Thymus (tissue), 11 donors: ENCODE measurements at regions not wholly inside any gene's neighbourhood (a gene's known extent, or its start where the extent isn't known, plus 50 kb on each side); places are given as distances from the start of the nearest gene placed in this dataset.
"Not testable (repeated sequence)": the region's sequence is repeated elsewhere in the genome, so short reads cannot be mapped to it uniquely, and the experiment has no call there.

Source experiments
- DNase-seq, 9 donors: peaks; one replicate each; pipeline ENCODE4 v3.0.0-alpha.2; 2013; ENCODE audit warnings: low spot score in 9 of 9, low read depth in 6 of 9, missing footprints in 1 of 9
- H3K27ac ChIP-seq, 2 donors: one replicate each; pipeline ENCODE4 v1.5.1; 2013; ENCODE audit warnings: control low read depth in 1 of 2, low read depth in 1 of 2, low read length in 1 of 2, mild to moderate bottlenecking in 1 of 2, moderate library complexity in 1 of 2
- H3K27me3 ChIP-seq, 2 donors: one replicate each; pipeline ENCODE4 v1.5.1; 2013; ENCODE audit warnings: low read length in 1 of 2; ENCODE audit not compliant: control insufficient read depth in 2 of 2, insufficient read depth in 1 of 2
- H3K36me3 ChIP-seq, 2 donors: one replicate each; pipeline ENCODE4 v1.5.1; 2013; ENCODE audit warnings: low read length in 1 of 2, mild to moderate bottlenecking in 1 of 2, moderate library complexity in 1 of 2; ENCODE audit not compliant: control insufficient read depth in 2 of 2, insufficient read depth in 2 of 2
- H3K4me1 ChIP-seq, 2 donors: one replicate each; pipeline ENCODE4 v1.5.1; 2013; ENCODE audit warnings: low read length in 2 of 2; ENCODE audit not compliant: control insufficient read depth in 2 of 2, insufficient read depth in 2 of 2
- H3K4me3 ChIP-seq, 2 donors: one replicate each; pipeline ENCODE4 v1.5.1; 2013; ENCODE audit warnings: low read length in 2 of 2, control low read depth in 1 of 2, mild to moderate bottlenecking in 1 of 2
- H3K9me3 ChIP-seq, 2 donors: one replicate each; pipeline ENCODE4 v1.5.1; 2013; ENCODE audit warnings: low read length in 1 of 2, mild to moderate bottlenecking in 1 of 2; ENCODE audit not compliant: control insufficient read depth in 2 of 2, insufficient read depth in 1 of 2
- WGBS: extraction: QIAGEN DNeasy Blood & Tissue Kit; methylation state at CpG from one replicate; pipeline ENCODE4 v1.1.7; 2013; 5-methylcytosine and 5-hydroxymethylcytosine counted together
- donor health status: healthy.

DNA sequence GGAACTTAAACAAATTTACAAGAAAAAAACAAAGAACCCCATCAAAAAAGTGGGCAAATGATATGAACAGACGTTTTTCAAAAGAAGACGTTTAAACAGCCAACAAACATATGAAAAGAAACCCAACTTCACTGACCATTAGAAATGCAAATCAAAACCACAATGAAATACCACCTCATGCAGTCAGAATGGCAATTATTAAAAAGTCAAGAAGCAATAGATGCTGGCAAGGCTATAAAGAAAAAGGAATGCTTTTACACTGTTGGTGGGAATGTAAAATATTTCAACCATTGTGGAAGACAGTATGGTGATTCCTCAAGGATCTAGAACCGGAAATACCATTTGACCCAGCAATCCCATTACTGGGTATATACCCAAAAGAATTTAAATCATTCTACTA is 194.1 kb downstream of the PTBP2 start:
- WGBS, result 91% methylated on average over 3 of the region's 3 CpGs
- not testable (repeated sequence) for DNase-seq, H3K4me1 ChIP-seq

GRCh38 chr1:96918406-96918805 is 196.8 kb downstream of the PTBP2 start:
- no peak for DNase-seq
- WGBS, result 96% methylated on average over 1 of the region's 1 CpG
- no peak overlapping the region for H3K4me3 ChIP-seq
- no peaks in the 10 kb centered on the region for H3K4me1 ChIP-seq
- H3K36me3 ChIP-seq, result no peaks in the 10 kb centered on the region
- no peaks in the 10 kb centered on the region for H3K9me3 ChIP-seq
- H3K27me3 ChIP-seq, result no peaks in the 10 kb centered on the region
- no peak overlapping the region for H3K27ac ChIP-seq

More for the DNA sequence above, 194.1 kb downstream of the PTBP2 start:
- H3K9me3 ChIP-seq, H3K27ac ChIP-seq, H3K4me3 ChIP-seq, H3K36me3 ChIP-seq, H3K27me3 ChIP-seq: not testable (repeated sequence)

DNA sequence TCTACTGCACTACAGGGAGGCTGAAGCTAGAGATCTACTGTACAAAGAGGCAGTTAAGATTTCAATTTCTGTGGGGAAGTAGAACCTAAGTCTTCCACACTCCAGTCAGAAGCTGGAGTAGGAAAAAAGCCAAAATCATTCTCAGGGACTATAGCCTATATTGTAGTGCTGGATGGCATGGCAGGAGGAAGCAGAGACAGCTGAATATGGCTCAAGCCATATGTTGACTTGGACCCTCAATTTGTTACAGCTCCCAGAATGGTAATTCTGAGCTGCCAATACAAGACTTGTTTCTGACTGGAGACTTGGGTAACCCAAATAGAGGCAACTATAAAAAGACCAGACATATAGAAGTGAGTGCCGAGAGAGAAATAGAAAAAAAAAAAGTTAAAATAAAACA is 200.6 kb downstream of the PTBP2 start:
- Histone ChIP-seq H3K4me3 (no peak overlapping the region), H3K36me3 (no peaks in the 10 kb centered on the region), H3K27ac (no peak overlapping the region), H3K27me3 (no peaks in the 10 kb centered on the region), H3K4me1 (no peaks in the 10 kb centered on the region), H3K9me3 (no peaks in the 10 kb centered on the region)
- 97% methylated on average over 1 of the region's 1 CpG for WGBS
- no peak for DNase-seq

DNA sequence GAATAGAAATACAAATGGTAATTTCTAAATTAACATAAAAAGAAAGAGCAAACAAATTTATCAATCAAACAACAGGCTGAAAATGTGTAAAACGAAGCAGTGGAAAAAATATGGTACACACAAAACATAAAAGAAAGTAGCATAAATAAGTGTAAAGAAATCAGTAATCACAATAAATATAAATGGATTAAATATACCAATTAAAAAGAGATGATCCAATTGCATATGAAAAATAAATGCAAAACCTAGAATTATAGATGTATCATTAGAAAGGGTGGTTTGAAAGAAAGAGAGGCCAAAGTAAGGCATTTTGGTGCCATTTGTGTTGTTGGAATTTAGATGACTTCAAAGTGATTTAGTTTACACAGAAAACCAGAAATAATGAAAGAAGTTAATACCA is 202.2 kb downstream of the PTBP2 start:
- Histone ChIP-seq H3K9me3 (no peaks in the 10 kb centered on the region), H3K4me3 (no peak overlapping the region), H3K36me3 (no peaks in the 10 kb centered on the region), H3K4me1 (no peaks in the 10 kb centered on the region), H3K27me3 (no peaks in the 10 kb centered on the region), H3K27ac (no peak overlapping the region)
- 67% methylated on average over 1 of the region's 1 CpG for WGBS
- no peak for DNase-seq

DNA sequence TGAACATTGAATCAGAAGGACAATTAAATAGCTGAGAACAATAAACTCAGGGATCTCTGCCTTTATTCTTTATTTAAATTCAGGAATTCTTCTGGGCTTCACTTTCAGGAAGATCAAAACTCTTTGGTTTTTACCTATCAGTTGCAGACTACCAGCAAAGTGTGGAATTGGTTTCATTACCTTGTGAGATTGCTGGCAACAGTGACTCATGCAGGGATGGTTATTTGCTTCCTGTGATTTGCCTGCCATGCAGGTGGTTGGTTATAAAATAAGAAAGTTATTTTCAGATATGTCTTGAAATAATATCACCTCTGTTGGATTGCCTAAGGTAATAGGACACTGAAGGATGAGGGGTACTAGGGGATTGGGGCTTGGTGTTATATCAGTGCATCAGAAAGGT is 204.6 kb downstream of the PTBP2 start:
- Histone ChIP-seq H3K27ac (no peak overlapping the region), H3K4me3 (no peak overlapping the region), H3K9me3 (no peaks in the 10 kb centered on the region), H3K36me3 (no peaks in the 10 kb centered on the region), H3K4me1 (no peaks in the 10 kb centered on the region), H3K27me3 (no peaks in the 10 kb centered on the region)
- no peak for DNase-seq

DNA sequence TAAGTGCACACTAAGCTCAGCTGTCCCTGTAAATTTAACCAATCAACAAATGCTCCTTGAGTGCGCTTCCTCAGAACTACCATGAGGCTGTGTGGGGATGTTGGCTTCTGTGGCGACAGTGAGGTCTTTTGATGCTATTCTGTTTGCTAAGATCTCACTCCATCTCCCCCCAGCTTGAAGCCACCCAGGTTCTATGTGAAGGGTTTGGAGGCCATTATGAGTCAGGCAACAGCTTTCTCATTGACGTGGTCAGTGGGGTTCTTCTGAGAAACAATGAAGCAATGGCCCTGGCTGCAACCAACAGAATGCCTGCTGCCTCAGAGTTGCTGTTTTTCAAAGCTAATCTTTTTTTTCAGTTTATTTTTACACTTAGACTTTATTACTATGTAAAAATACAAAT is 205.5 kb downstream of the PTBP2 start:
- Histone ChIP-seq H3K4me3 (no peak overlapping the region), H3K27me3 (no peaks in the 10 kb centered on the region), H3K27ac (no peak overlapping the region), H3K9me3 (no peaks in the 10 kb centered on the region), H3K4me1 (no peaks in the 10 kb centered on the region), H3K36me3 (no peaks in the 10 kb centered on the region)
- 88% methylated on average over 3 of the region's 3 CpGs for WGBS
- DNase-seq, result no peak

DNA sequence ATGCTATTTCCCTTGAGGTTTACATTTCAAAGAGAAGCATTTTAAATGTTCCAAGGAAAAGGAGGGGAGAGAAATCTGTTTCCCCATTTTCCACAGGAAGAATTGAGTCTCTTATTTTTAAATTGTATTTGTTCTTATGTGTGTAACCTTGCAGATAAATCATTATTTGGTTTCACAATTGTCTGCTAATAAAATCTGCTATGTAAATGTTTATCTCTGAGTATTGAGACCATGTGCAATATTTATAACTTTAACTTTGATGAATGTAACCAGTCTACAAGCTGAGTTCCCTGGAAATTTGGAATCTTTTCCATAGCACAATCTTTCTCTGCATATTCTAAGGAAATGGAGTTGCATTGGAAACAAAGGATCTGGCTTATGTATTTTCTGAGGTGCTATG is 209.6 kb downstream of the PTBP2 start:
- no peaks in the 10 kb centered on the region for H3K9me3 ChIP-seq
- H3K4me1 ChIP-seq, result no peaks in the 10 kb centered on the region
- DNase-seq, result no peak

GRCh38 chr1:96934282-96934681 is 212.7 kb downstream of the PTBP2 start:
- H3K4me1 ChIP-seq, result no peaks in the 10 kb centered on the region
- H3K4me3 ChIP-seq, result no peak overlapping the region
- DNase-seq, result no peak
- no peaks in the 10 kb centered on the region for H3K9me3 ChIP-seq
- H3K36me3 ChIP-seq, result no peaks in the 10 kb centered on the region
- WGBS, result 72% methylated on average over 3 of the region's 3 CpGs
- no peaks in the 10 kb centered on the region for H3K27me3 ChIP-seq
- no peak overlapping the region for H3K27ac ChIP-seq

More for the DNA sequence above, 209.6 kb downstream of the PTBP2 start:
- H3K27ac ChIP-seq, result no peak overlapping the region
- no peaks in the 10 kb centered on the region for H3K36me3 ChIP-seq
- no peaks in the 10 kb centered on the region for H3K27me3 ChIP-seq
- no peak overlapping the region for H3K4me3 ChIP-seq

DNA sequence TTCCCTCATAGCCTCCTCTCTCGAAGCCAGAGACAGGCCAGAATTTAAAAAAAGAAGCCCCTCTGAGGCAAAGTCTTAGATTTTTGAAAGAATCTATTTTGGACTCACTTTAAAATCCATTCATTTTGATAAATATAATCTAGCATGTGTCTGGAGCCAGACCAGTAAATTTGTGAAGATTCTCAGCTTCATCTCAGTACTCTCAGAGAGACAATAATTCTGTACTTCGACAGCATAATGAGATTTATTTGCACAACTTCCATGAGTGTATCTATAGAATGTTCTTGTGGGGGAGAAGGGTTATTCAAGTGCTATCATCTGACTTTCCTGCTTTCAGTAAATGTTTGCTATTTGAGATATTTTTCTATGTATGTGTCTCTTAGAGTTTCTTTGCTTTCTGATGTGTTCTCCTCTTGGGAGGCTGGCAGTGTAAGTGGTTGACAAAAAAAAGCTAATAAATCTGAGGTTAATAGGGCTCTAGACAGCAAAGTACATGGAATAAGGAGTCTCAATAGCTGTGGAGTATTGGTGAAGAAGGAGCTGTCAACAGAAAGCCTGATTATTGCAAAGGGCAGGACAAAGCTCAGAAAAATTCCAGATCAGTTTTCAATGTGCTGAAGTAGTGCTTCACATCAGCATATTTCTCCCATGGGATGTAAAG is 223.0 kb downstream of the PTBP2 start:
- no peak overlapping the region for H3K27ac ChIP-seq
- 82% methylated on average over 2 of the region's 2 CpGs for WGBS
- H3K4me1 ChIP-seq, result no peaks in the 10 kb centered on the region
- no peaks in the 10 kb centered on the region for H3K36me3 ChIP-seq
- no peak for DNase-seq
- no peaks in the 10 kb centered on the region for H3K9me3 ChIP-seq
- H3K4me3 ChIP-seq, result no peak overlapping the region
- H3K27me3 ChIP-seq, result no peaks in the 10 kb centered on the region
